IMR-90 (cell line): ENCODE measurements at regions not wholly inside any gene's neighbourhood (a gene's known extent, or its start where the extent isn't known, plus 50 kb on each side); places are given as distances from the start of the nearest gene placed in this dataset.

Source experiments
- ATAC-seq: fragments of 200-7000 bp; cut with Tn5 transposase; 2 replicates; pipeline ENCODE4 v1.9.1; 2020; ENCODE audit warnings: low read depth, mild to moderate bottlenecking, moderate library complexity
- BruUV-seq: library from RNA; stranded (reverse); fragments of 400-500 nt; replicated peaks from 2 replicates; lab custom pipeline; 2021; lab: Mats Ljungman, UMichigan
- CTCF ChIA-PET: fragments of 300-600 bp; formaldehyde crosslinking; extraction: SDS; loops from one replicate; lab custom pipeline; 2021; ENCODE audit warnings: antibody characterized with exemption; lab: Yijun Ruan, JAX
- POLR2A ChIA-PET: fragments of 300-600 bp; sonication (Branson Sonifier 250); formaldehyde crosslinking; loops from one replicate; lab custom pipeline; 2022; ENCODE audit warnings: antibody characterized with exemption; ENCODE audit not compliant: unreplicated experiment; lab: Charles Lee
- DNase-seq: peaks from one replicate; pipeline ENCODE4 v3.0.0; 2013
- H2AFZ ChIP-seq: replicated peaks from 2 replicates; pipeline ENCODE3; 2013; ENCODE audit warnings: low read length, mild to moderate bottlenecking; ENCODE audit not compliant: poor library complexity
- H2AK5ac ChIP-seq: 2 replicates; pipeline ENCODE4 v1.6.1; 2013; ENCODE audit warnings: low read depth, low read length, inconsistent platforms
- H2AK9ac ChIP-seq: replicated peaks from 2 replicates; pipeline ENCODE3; 2013; ENCODE audit warnings: mild to moderate bottlenecking, low read depth, low read length, moderate library complexity; ENCODE audit not compliant: poor library complexity
- H2BK120ac ChIP-seq: 2 replicates; pipeline ENCODE4 v1.6.1; 2013; ENCODE audit warnings: low read depth, low read length, inconsistent platforms
- H2BK15ac ChIP-seq: 3 replicates; pipeline ENCODE4 v1.6.1; 2013; ENCODE audit warnings: low read depth, low read length, inconsistent platforms
- H2BK20ac ChIP-seq: 2 replicates; pipeline ENCODE4 v1.6.1; 2013; ENCODE audit warnings: low read depth, mild to moderate bottlenecking, inconsistent platforms, low read length, moderate library complexity
- H2BK5ac ChIP-seq: 2 replicates; pipeline ENCODE4 v1.6.1; 2013; ENCODE audit warnings: mild to moderate bottlenecking, low read depth, low read length, inconsistent platforms; ENCODE audit not compliant: poor library complexity, severe bottlenecking
- H3K14ac ChIP-seq: replicated peaks from 2 replicates; pipeline ENCODE4 v1.6.1; 2013; ENCODE audit warnings: low read depth, low read length, inconsistent platforms
- H3K18ac ChIP-seq: 2 replicates; pipeline ENCODE4 v1.6.1; 2013; ENCODE audit warnings: low read depth, low read length, control low read depth
- H3K23ac ChIP-seq: 2 replicates; pipeline ENCODE4 v1.6.1; 2013; ENCODE audit warnings: low read depth, low read length, inconsistent platforms
- H3K27ac ChIP-seq: 2 replicates; pipeline ENCODE4 v1.5.1; 2013; ENCODE audit warnings: mild to moderate bottlenecking, control low read depth, low read length; ENCODE audit not compliant: insufficient read depth
- H3K27me3 ChIP-seq: 2 replicates; pipeline ENCODE4 v1.6.1; 2013; ENCODE audit warnings: low read length; ENCODE audit not compliant: control insufficient read depth, insufficient read depth
- H3K36me3 ChIP-seq: 2 replicates; pipeline ENCODE4 v1.6.1; 2013; ENCODE audit warnings: low read length, mixed read lengths; ENCODE audit not compliant: control insufficient read depth, insufficient read depth
- H3K4ac ChIP-seq: 2 replicates; pipeline ENCODE4 v1.6.1; 2013; ENCODE audit warnings: low read depth, low read length, inconsistent platforms
- H3K4me1 ChIP-seq: 2 replicates; pipeline ENCODE4 v1.6.1; 2013; ENCODE audit warnings: low read length, mixed read lengths; ENCODE audit not compliant: control insufficient read depth, insufficient read depth
- H3K4me2 ChIP-seq: 2 replicates; pipeline ENCODE4 v1.6.1; 2013; ENCODE audit warnings: low read depth, mild to moderate bottlenecking, control low read depth, low read length, moderate library complexity
- H3K4me3 ChIP-seq: 2 replicates; pipeline ENCODE4 v1.5.1; 2013; ENCODE audit warnings: low read depth, mild to moderate bottlenecking, control low read depth, low read length, moderate library complexity; ENCODE audit not compliant: insufficient read depth
- H3K56ac ChIP-seq: 2 replicates; pipeline ENCODE4 v1.6.1; 2013; ENCODE audit warnings: low read length, inconsistent platforms; ENCODE audit not compliant: insufficient read depth; ENCODE audit errors: extremely low read depth
- H3K79me1 ChIP-seq, 2 experiments: 2 replicates each; pipeline ENCODE4 v1.6.1; 2013; ENCODE audit warnings: low read length in 2 of 2, inconsistent platforms in 1 of 2, low read depth in 1 of 2
- H3K9ac ChIP-seq: 2 replicates; pipeline ENCODE4 v1.6.1; 2013; ENCODE audit warnings: low read depth, low read length, control low read depth
- H3K9me1 ChIP-seq: 2 replicates; pipeline ENCODE4 v1.6.1; 2013; ENCODE audit warnings: low read length, inconsistent platforms; ENCODE audit not compliant: insufficient read depth
- H3K9me3 ChIP-seq: 2 replicates; pipeline ENCODE4 v1.6.1; 2013; ENCODE audit warnings: low read length; ENCODE audit not compliant: control insufficient read depth, insufficient read depth
- H4K20me1 ChIP-seq: 2 replicates; pipeline ENCODE4 v1.6.1; 2013; ENCODE audit warnings: low read length, inconsistent platforms; ENCODE audit not compliant: insufficient read depth
- H4K5ac ChIP-seq: 2 replicates; pipeline ENCODE4 v1.6.1; 2013; ENCODE audit warnings: mild to moderate bottlenecking, low read depth, low read length, control low read depth
- H4K8ac ChIP-seq, 2 experiments: 2 replicates each; pipeline ENCODE4 v1.6.1; 2013; ENCODE audit warnings: low read depth in 2 of 2, low read length in 2 of 2, control low read depth in 1 of 2, inconsistent platforms in 1 of 2
- H4K91ac ChIP-seq: 2 replicates; pipeline ENCODE4 v1.6.1; 2013; ENCODE audit warnings: low read depth, low read length, inconsistent platforms; ENCODE audit not compliant: insufficient read depth
- FOS ChIP-seq: fragments of 150-350 bp; IDR thresholded peaks from 2 replicates; pipeline ENCODE4 v1.6.1; 2016; ENCODE audit warnings: low read depth, low read length
- USF2 ChIP-seq: fragments of 150-350 bp; IDR thresholded peaks from 2 replicates; pipeline ENCODE4 v1.6.1; 2017; ENCODE audit warnings: mild to moderate bottlenecking, antibody characterized with exemption, low read length, low read depth
- WGBS, 2 experiments: methylation state at CpG; one replicate each; pipeline versions ENCODE4 v1.1.5 to v1.1.7; 2013; ENCODE audit warnings: missing lambda C conversion rate in 2 of 2; ENCODE audit not compliant: insufficient read length in 1 of 2; ENCODE audit errors: extremely low coverage in 2 of 2; 5-methylcytosine and 5-hydroxymethylcytosine counted together
- dilution Hi-C: fragments of 300-500 bp; cut with HindIII; formaldehyde crosslinking; loops from one replicate; pipeline ENCODE4 v1.14.3; 2018; ENCODE audit warnings: low sequenced_read_pairs; ENCODE audit not compliant: unreplicated experiment
- in situ Hi-C: fragments of 300-500 bp; cut with MboI; formaldehyde crosslinking; loops from 3 replicates; pipeline ENCODE4 v1.14.3; 2019; ENCODE audit warnings: low sequenced_read_pairs, inconsistent platforms, mixed read lengths
- intact Hi-C: fragments of 100-400 bp; cut with micrococcal nuclease; formaldehyde crosslinking; loops from 2 replicates; pipeline ENCODE4 v1.10.0; 2022

- H2AK9ac ChIP-seq, result peak overlapping the region; percentile 6
- H3K4me1 ChIP-seq, result peaks cover 6% of the 10 kb centered on the region; the same call in 1 of the 2 replicates
- peak overlapping the region; percentile 72; the same call in 2 of the 3 replicates for H2BK15ac ChIP-seq
- peak overlapping the region; percentile 66; the same call in 1 of the 2 replicates for H4K91ac ChIP-seq
- H2BK20ac ChIP-seq, result peak overlapping the region; percentile 87
- H3K27me3 ChIP-seq, result no peaks in the 10 kb centered on the region
- DNase-seq, result no peak
- H3K9me3 ChIP-seq, result peaks cover 1% of the 10 kb centered on the region; the same call in 1 of the 2 replicates
- 83% methylated on average over 2 of the region's 6 CpGs; no CpG with 5 or more reads in 1 of the 2 experiments for WGBS, 2 experiments
- H3K4me2 ChIP-seq, result no peak overlapping the region
- peak overlapping the region; percentile 78; the same call in 1 of the 2 replicates for H3K23ac ChIP-seq
- BruUV-seq, result no TSS peak
- POLR2A ChIA-PET, result no interaction called here
- H2AK5ac ChIP-seq, result peak overlapping the region; percentile 74; the same call in 1 of the 2 replicates
- H3K27ac ChIP-seq, result no peak overlapping the region
- intact Hi-C loops, result no loop called here
- H3K56ac ChIP-seq, result no peak overlapping the region
- TF ChIP-seq USF2, result 0 out of 2 replicates have a peak, but pooled peaks have one; percentile 29
- no peak for TF ChIP-seq FOS
- H3K9me1 ChIP-seq, result peaks cover 3% of the 10 kb centered on the region
- H2BK120ac ChIP-seq, result peak overlapping the region; percentile 74
- no peaks in the 10 kb centered on the region for H3K36me3 ChIP-seq
- CTCF ChIA-PET, result no interaction called here
- peaks cover 0 to 2% of the 10 kb centered on the region in 2 experiments; a peak in 1 of 4 replicates for H3K79me1 ChIP-seq
- in situ Hi-C loops, result no loop called here
- H3K4ac ChIP-seq, result peak overlapping the region; percentile 65
- dilution Hi-C loops, result no loop called here
- no peak for ATAC-seq
- H3K9ac ChIP-seq, result no peak overlapping the region
- peak overlapping the region; percentile 0; the same call in 1 of the 2 replicates for H4K5ac ChIP-seq
- no peak overlapping the region for H2BK5ac ChIP-seq
- peak overlapping the region; percentile 69; the same call in 1 of the 2 replicates for H3K18ac ChIP-seq
- H3K14ac ChIP-seq, result peak overlapping the region; percentile 87
- peak overlapping the region in 1 of 2 experiments; percentile 74; a peak in 1 of 4 replicates for H4K8ac ChIP-seq
- H3K4me3 ChIP-seq, result no peak overlapping the region
- H2AFZ ChIP-seq, result no peak overlapping the region
- no peaks in the 10 kb centered on the region for H4K20me1 ChIP-seq
Measured at GRCh38 chr12:65622056-65622455, 202.2 kb upstream of the HMGA2 start.
